GM18520 (cell line): ENCODE measurements at regions not wholly inside any gene's neighbourhood (a gene's known extent, or its start where the extent isn't known, plus 50 kb on each side); places are given as distances from the start of the nearest gene placed in this dataset.

Source experiments
- ATAC-seq: cut with Tn5 transposase; IDR thresholded peaks from one replicate; pipeline ENCODE4 v1.9.1; 2021; ENCODE audit not compliant: unreplicated experiment

DNA sequence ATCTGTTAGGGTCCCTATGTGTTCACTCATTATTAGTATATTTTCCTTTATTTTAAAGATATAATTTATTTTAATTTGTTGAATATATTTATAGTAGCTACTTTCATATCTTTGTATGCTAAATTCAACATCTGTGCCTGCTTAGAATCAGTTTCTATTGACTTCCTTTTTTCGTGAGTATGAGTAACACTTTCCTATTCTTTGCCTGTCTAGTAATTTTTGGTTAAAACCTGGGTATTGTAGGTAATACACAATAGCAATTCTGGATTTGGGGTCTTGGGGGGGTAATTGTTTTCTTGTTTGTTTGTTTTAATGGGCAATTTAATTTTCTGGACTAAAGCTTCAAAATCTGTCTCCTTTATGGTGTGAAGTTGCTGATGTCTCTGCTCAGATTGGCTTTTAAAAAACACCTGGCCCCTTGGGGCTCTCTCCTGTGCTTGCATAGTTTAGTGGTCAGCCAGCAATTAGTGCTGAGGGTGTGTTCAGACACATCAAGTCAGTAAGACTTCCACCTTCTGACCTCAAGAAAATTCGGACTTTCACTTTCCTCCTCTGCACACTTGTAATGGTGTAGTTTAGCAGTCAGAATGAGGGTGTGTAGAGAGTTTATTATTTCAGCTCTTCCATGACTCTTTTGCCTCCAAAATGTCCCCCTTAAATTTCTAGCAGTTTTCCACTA is 124.4 kb upstream of the MAP1B start:
- no peak for ATAC-seq

GRCh38 chr5:71986101-71986500 is 121.2 kb upstream of the MAP1B start:
- no peak for ATAC-seq

DNA sequence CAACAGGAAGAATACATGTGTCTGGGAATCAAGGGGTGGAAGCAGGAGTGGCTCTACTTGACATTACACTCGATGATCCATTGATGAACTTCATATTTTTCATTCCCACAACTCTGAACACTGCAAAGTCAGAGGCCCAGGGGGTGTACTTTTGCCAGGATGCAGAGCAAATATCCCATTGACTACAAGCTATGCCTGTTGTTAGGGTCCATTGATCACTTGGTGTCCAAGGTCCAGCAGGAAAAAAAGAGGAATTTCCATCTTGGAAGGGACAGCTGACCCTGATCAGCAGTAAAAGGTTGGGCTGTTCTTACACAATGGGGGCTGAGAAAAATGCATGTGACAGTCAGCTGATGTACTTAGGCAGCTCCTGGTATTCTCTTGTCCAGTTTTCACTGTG is 118.5 kb upstream of the MAP1B start:
- ATAC-seq: no peak

GRCh38 chr5:71993600-71993999 is 113.7 kb upstream of the MAP1B start:
- no peak for ATAC-seq

- ATAC-seq: no peak
Observed at GRCh38 chr5:71996789-71997188, 110.5 kb upstream of the MAP1B start.

- no peak for ATAC-seq
Observed at GRCh38 chr5:71998746-71999145, 108.5 kb upstream of the MAP1B start.

- ATAC-seq: no peak
Observed at GRCh38 chr5:72000707-72001106, 106.6 kb upstream of the MAP1B start.

- no peak for ATAC-seq
Observed at GRCh38 chr5:72005671-72006070, 101.6 kb upstream of the MAP1B start.

DNA sequence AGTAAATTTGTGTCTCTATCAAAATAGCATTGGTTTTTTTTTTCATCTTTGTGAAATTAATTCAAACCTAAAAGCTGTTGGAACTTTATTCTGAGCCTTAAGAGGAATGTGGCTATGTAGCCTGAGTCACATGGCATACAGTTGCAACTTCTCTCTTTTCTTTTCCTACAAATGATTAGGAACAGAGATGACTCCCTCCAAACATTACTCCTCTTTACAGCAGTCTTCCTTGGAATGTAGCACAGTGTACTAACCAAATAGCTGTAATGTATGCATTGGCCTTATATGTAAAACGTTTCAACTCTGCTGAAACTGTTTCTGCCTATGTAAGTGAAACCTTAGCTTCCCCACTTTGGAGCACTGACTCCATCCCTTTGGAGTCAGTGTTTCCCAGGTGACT is 100.9 kb upstream of the MAP1B start:
- no peak for ATAC-seq

GRCh38 chr5:72007336-72008111 is 99.8 kb upstream of the MAP1B start:
- ATAC-seq: no peak

GRCh38 chr5:72009280-72009679 is 98.0 kb upstream of the MAP1B start:
- ATAC-seq: no peak

DNA sequence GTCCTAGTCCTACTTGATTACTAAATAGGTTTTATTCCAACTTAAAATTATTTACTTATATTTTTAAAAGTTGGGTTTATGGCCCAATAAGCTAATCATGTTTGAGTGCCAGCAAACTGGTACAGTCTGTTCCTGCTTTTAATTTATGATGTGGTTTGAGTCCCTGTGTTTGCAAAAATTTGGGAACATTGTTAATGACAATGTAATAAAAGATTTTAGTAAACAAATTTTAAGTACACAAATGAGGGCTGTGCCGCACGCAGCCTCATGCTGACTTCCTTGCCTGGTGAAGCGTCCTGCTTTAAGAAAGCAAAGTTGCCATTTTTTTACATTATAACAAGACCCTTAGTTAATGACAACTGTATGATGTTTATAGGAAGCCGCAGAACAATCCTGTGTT is 96.8 kb upstream of the MAP1B start:
- ATAC-seq: no peak

- no peak for ATAC-seq
Observed at GRCh38 chr5:72012906-72013305, 94.4 kb upstream of the MAP1B start.

- ATAC-seq: no peak
Observed at GRCh38 chr5:72013766-72014624, 93.3 kb upstream of the MAP1B start.

DNA sequence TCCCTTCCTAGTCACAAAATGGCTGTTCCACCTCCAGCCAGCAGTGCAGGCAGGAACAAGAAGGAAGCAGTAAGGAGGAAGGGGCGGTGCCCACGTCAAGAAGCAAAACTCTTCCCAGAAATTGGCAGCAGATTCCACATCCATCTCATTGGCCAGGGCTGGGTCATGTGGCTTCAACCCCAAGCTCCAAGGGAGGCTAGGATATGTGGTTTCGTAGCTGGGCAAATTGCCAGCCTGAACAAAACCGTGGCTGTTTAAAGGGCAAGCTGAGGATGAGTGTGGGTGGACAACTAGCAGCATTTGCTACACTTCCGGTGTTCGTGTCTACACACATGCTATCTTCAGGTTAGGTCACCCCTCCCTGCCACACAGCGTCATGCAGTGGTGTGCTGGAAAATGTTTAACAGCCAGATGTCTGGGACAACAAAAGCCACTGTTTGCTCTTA is 92.1 kb upstream of the MAP1B start:
- no peak for ATAC-seq

GRCh38 chr5:72018143-72018803 is 89.0 kb upstream of the MAP1B start:
- no peak for ATAC-seq

- no peak for ATAC-seq
Observed at GRCh38 chr5:72020161-72020983, 86.9 kb upstream of the MAP1B start.

DNA sequence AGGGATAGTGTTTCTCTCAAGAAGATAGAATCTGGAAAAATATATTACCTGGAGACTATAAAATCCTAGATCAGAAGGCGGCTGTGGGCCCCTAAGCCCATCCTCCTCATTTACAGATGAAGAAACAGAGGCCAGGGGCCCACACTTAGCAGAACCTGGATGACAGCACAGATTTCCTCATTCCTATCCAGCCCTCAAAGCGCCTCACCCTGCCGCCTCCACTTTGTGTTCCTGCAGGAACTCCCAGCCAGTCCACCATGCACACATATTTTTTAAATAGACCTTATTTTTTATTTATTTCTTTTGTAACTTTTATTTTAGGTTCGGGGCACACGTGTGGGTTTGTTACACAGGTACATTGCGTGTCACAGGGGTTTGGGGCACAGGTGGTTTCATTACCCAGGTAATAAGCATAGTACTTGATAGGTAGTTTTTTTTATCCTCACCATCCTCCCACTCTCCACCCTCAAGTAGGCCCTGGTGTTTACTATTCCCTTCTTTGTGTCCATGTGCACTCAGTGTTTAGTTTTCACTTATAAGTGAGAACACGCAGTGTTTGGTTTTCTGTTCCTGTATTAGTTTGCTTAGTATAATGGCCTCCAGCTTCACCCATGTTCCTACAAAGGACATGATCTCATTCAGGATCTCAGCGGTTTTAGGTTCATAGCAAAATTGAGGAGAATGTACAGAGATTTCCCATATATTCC is 85.5 kb upstream of the MAP1B start:
- no peak for ATAC-seq

DNA sequence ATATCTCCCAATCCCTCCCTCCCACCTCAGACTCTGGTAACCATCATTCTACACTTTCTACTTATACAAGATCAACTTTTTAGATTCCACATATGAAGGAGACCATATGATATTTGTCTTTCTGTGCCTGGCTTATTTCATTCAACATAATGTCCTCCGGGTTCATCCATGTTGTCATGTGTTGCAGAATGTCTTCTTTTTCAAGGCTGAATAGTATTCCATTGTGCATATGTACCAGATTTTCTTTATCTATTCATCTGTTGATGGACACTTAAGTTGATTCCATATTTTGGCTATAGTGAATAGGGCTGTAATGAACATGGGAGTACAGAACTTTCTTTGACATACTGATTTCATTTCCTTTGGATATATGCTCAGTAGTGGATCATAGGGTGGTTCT is 78.9 kb upstream of the MAP1B start:
- ATAC-seq: no peak

DNA sequence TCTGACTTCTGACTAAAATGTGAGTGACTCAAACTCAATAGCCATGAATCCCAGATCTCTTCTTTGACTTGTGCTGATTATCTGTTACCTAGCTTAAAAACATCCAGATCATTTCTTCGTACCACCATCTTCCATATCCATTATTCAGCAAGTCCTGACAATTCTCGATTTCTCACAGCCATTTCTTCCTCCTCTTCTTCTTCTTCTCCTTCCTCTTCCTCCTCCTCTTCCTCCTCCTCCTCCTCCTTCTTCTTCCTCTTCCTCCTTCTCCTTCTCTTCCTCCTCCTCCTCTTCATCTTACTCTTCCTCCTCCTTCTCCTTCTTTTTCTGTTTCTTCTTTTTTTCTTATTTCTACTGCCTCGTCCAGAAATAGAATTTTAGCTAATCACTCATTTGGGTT is 77.0 kb upstream of the MAP1B start:
- no peak for ATAC-seq
